CD14-positive monocyte (primary cell): ENCODE measurements at regions not wholly inside any gene's neighbourhood (a gene's known extent, or its start where the extent isn't known, plus 50 kb on each side); places are given as distances from the start of the nearest gene placed in this dataset.

ENCODE experiments used
- DNase-seq, 3 donors: peaks; one replicate each; pipeline ENCODE4 v3.0.0-alpha.2; 2011 to 2022
- H2AFZ ChIP-seq: 2 replicates; pipeline ENCODE4 v1.6.0; 2012; ENCODE audit warnings: mild to moderate bottlenecking, low read depth, low read length, inconsistent platforms; ENCODE audit not compliant: insufficient read depth, poor library complexity, severe bottlenecking
- H3K27ac ChIP-seq, 2 donors: 1 replicate in 1 of 2; 2 replicates in 1 of 2; pipeline ENCODE4 v1.5.1; 2012 to 2013; ENCODE audit warnings: low read length in 2 of 2, control low read depth in 1 of 2, inconsistent platforms in 1 of 2, low read depth in 1 of 2, mild to moderate bottlenecking in 1 of 2
- H3K27me3 ChIP-seq, 2 donors: one replicate each; pipeline versions ENCODE4 v1.6.0 to v1.6.1; 2011 to 2013; ENCODE audit warnings: low read length in 2 of 2; ENCODE audit not compliant: control insufficient read depth in 2 of 2, insufficient read depth in 2 of 2
- H3K36me3 ChIP-seq, 2 donors: replicated peaks in 1 of 2; 1 replicate in 1 of 2; 2 replicates in 1 of 2; pipeline versions ENCODE4 v1.5.1 to v1.6.1; 2012 to 2013; ENCODE audit warnings: low read length in 2 of 2, control low read depth in 1 of 2, inconsistent platforms in 1 of 2, mild to moderate bottlenecking in 1 of 2; ENCODE audit not compliant: insufficient read depth in 2 of 2, control insufficient read depth in 1 of 2
- H3K4me1 ChIP-seq, 2 donors: 1 replicate in 1 of 2; 2 replicates in 1 of 2; pipeline versions ENCODE4 v1.5.1 to v1.6.1; 2012 to 2013; ENCODE audit warnings: low read length in 2 of 2, control low read depth in 1 of 2, inconsistent platforms in 1 of 2, mild to moderate bottlenecking in 1 of 2, moderate library complexity in 1 of 2; ENCODE audit not compliant: insufficient read depth in 2 of 2, control insufficient read depth in 1 of 2
- H3K4me2 ChIP-seq: replicated peaks from 2 replicates; pipeline ENCODE3; 2012; ENCODE audit warnings: low read length, moderate library complexity, mild to moderate bottlenecking; ENCODE audit not compliant: poor library complexity, severe bottlenecking; ENCODE audit errors: extremely low read depth
- H3K4me3 ChIP-seq, 3 experiments: fragments of 200-600 bp in 1 of 3; sonication (generic) in 1 of 3; replicated peaks in 1 of 3; 1 replicate in 2 of 3; 2 replicates in 1 of 3; pipeline ENCODE4 v1.5.1; 2011 to 2013; ENCODE audit warnings: low read length in 3 of 3, mild to moderate bottlenecking in 3 of 3, control low read depth in 2 of 3, low read depth in 2 of 3, inconsistent platforms in 1 of 3, moderate library complexity in 1 of 3
- H3K79me2 ChIP-seq: 2 replicates; pipeline ENCODE4 v1.6.0; 2012; ENCODE audit warnings: mild to moderate bottlenecking, control low read depth, inconsistent platforms, low read length, moderate library complexity; ENCODE audit not compliant: insufficient read depth
- H3K9ac ChIP-seq: 2 replicates; pipeline ENCODE4 v1.6.0; 2017; ENCODE audit warnings: low read length, mild to moderate bottlenecking; ENCODE audit not compliant: insufficient read depth, poor library complexity, severe bottlenecking
- H3K9me3 ChIP-seq, 2 donors: replicated peaks in 1 of 2; 1 replicate in 1 of 2; 2 replicates in 1 of 2; pipeline versions ENCODE4 v1.5.1 to v1.6.1; 2012 to 2013; ENCODE audit warnings: low read length in 2 of 2, control low read depth in 1 of 2; ENCODE audit not compliant: control insufficient read depth in 1 of 2, insufficient read depth in 1 of 2
- H4K20me1 ChIP-seq: 2 replicates; pipeline ENCODE4 v1.6.0; 2012; ENCODE audit warnings: mild to moderate bottlenecking, low read length, control low read depth, moderate library complexity; ENCODE audit not compliant: insufficient read depth
- H3K27ac Mint-ChIP-seq, 7 donors: one replicate each; pipeline ENCODE4 v1.8.0; 2020; ENCODE audit warnings: mild to moderate bottlenecking in 7 of 7, mixed read lengths in 7 of 7, moderate library complexity in 6 of 7, inconsistent platforms in 2 of 7
- H3K27me3 Mint-ChIP-seq, 3 donors: one replicate each; pipeline ENCODE4 v1.8.0; 2021 to 2022; ENCODE audit warnings: low read depth in 3 of 3, mild to moderate bottlenecking in 3 of 3, mixed read lengths in 3 of 3, moderate library complexity in 3 of 3, inconsistent platforms in 1 of 3
- H3K36me3 Mint-ChIP-seq, 2 donors: one replicate each; pipeline ENCODE4 v1.8.0; 2020; ENCODE audit warnings: mixed read lengths in 2 of 2, inconsistent platforms in 1 of 2, mild to moderate bottlenecking in 1 of 2
- H3K4me1 Mint-ChIP-seq: one replicate; pipeline ENCODE4 v1.8.0; 2020; ENCODE audit warnings: mild to moderate bottlenecking, mixed read lengths
- H3K4me3 Mint-ChIP-seq, 2 donors: one replicate each; pipeline ENCODE4 v1.8.0; 2020; ENCODE audit warnings: mild to moderate bottlenecking in 2 of 2, mixed read lengths in 2 of 2, moderate library complexity in 1 of 2
- H3K9me3 Mint-ChIP-seq, 7 donors: one replicate each; pipeline ENCODE4 v1.8.0; 2020 to 2022; ENCODE audit warnings: mixed read lengths in 7 of 7, mild to moderate bottlenecking in 6 of 7, moderate library complexity in 6 of 7, inconsistent platforms in 2 of 7
- CTCF ChIP-seq: fragments of 200-600 bp; IDR thresholded peaks from one replicate; pipeline ENCODE4 v1.8.0; 2022; ENCODE audit warnings: antibody characterized with exemption, mild to moderate bottlenecking
- WGBS: methylation state at CpG from one replicate; pipeline ENCODE4 v1.1.5; 2013; ENCODE audit warnings: missing lambda C conversion rate; ENCODE audit not compliant: insufficient coverage; 5-methylcytosine and 5-hydroxymethylcytosine counted together
- intact Hi-C, 2 donors: fragments of 100-400 bp; cut with micrococcal nuclease; formaldehyde crosslinking; loops; one replicate each; pipeline versions ENCODE4 v1.15.0 to v1.15.1; 2023

- no peaks in the 10 kb centered on the region for H3K36me3 ChIP-seq
- H3K36me3 Mint-ChIP-seq: no peaks in the 10 kb centered on the region
- no peak overlapping the region for H3K4me3 ChIP-seq
- H3K79me2 ChIP-seq: no peaks in the 10 kb centered on the region
- H3K27me3 ChIP-seq: no peaks in the 10 kb centered on the region
- no peak for TF ChIP-seq CTCF
- DNase-seq: no peak
- no peak overlapping the region for H3K4me3 Mint-ChIP-seq
- H3K27me3 Mint-ChIP-seq: no peaks in the 10 kb centered on the region
- intact Hi-C loops: no loop called here
- H3K4me1 Mint-ChIP-seq: peaks cover 11% of the 10 kb centered on the region
- H2AFZ ChIP-seq: peak overlapping the region; percentile 79
- no peaks in the 10 kb centered on the region for H4K20me1 ChIP-seq
- no peaks in the 10 kb centered on the region for H3K9me3 ChIP-seq
- peaks cover 0 to 6% of the 10 kb centered on the region in 2 donors for H3K4me1 ChIP-seq
- H3K4me2 ChIP-seq: no peak overlapping the region
- H3K9me3 Mint-ChIP-seq: peaks cover 0 to under 1% (median 0%) of the 10 kb centered on the region in 7 donors
- no peak overlapping the region for H3K27ac Mint-ChIP-seq
- no peak overlapping the region for H3K27ac ChIP-seq
- H3K9ac ChIP-seq: no peak overlapping the region
These were observed 54.6 kb upstream of the PRKACB start for GRCh38 chr1:84089465-84089864.

- Histone ChIP-seq H3K36me3 (no peaks in the 10 kb centered on the region), H3K4me2 (no peak overlapping the region), H3K27me3 (no peaks in the 10 kb centered on the region), H3K4me3 (no peak overlapping the region), H4K20me1 (no peaks in the 10 kb centered on the region), H3K27ac (no peak overlapping the region), H3K9me3 (no peaks in the 10 kb centered on the region), H2AFZ (no peak overlapping the region), H3K4me1 (peaks cover 0 to 6% of the 10 kb centered on the region in 2 donors), H3K79me2 (no peaks in the 10 kb centered on the region), H3K9ac (no peak overlapping the region)
- TF ChIP-seq CTCF: no peak
- Mint-ChIP-seq H3K4me1 (peaks cover 11% of the 10 kb centered on the region), H3K4me3 (no peak overlapping the region), H3K27me3 (no peaks in the 10 kb centered on the region), H3K36me3 (no peaks in the 10 kb centered on the region), H3K27ac (peak overlapping the region in 1 of 7 donors; percentile 22), H3K9me3 (no peaks in the 10 kb centered on the region)
- no peak for DNase-seq
- intact Hi-C loops: no loop called here
- 100% methylated on average over 1 of the region's 3 CpGs for WGBS
These were observed 57.5 kb upstream of the PRKACB start for GRCh38 chr1:84086616-84087015.
